GM12875 (cell line): ENCODE measurements at regions not wholly inside any gene's neighbourhood (a gene's known extent, or its start where the extent isn't known, plus 50 kb on each side); places are given as distances from the start of the nearest gene placed in this dataset.

Experiments
- H3K4me3 ChIP-seq: one replicate; pipeline ENCODE4 v1.5.1; 2011; ENCODE audit warnings: low read depth, low read length, control low read depth
- CTCF ChIP-seq: IDR thresholded peaks from 2 replicates; pipeline ENCODE4 v1.5.1; 2011; ENCODE audit warnings: low read depth, mild to moderate bottlenecking, control low read depth, inconsistent platforms, low read length, moderate library complexity, borderline replicate concordance; ENCODE audit not compliant: insufficient read depth

GRCh38 chr10:81520688-81521087 lies 354.3 kb upstream of the NRG3 start:
- no peak for TF ChIP-seq CTCF
- H3K4me3 ChIP-seq = no peak overlapping the region

- TF ChIP-seq CTCF = no peak
- H3K4me3 ChIP-seq = no peak overlapping the region
Observed at GRCh38 chr10:81524467-81524866, 350.5 kb upstream of the NRG3 start.

GRCh38 chr10:81532403-81532802 lies 342.6 kb upstream of the NRG3 start:
- TF ChIP-seq CTCF = no peak

GRCh38 chr10:81534991-81535390 lies 340.0 kb upstream of the NRG3 start:
- TF ChIP-seq CTCF = no peak
- no peak overlapping the region for H3K4me3 ChIP-seq

More at GRCh38 chr10:81532403-81532802, 342.6 kb upstream of the NRG3 start:
- no peak overlapping the region for H3K4me3 ChIP-seq

- no peak overlapping the region for H3K4me3 ChIP-seq
- TF ChIP-seq CTCF = no peak
Observed at GRCh38 chr10:81541517-81541916, 333.5 kb upstream of the NRG3 start.

GRCh38 chr10:81546243-81546642 lies 328.8 kb upstream of the NRG3 start:
- no peak overlapping the region for H3K4me3 ChIP-seq
- TF ChIP-seq CTCF = no peak

GRCh38 chr10:81548160-81548559 lies 326.8 kb upstream of the NRG3 start:
- TF ChIP-seq CTCF = no peak
- H3K4me3 ChIP-seq = no peak overlapping the region
